ENCODE measurements at regions not wholly inside any gene's neighbourhood (a gene's known extent, or its start where the extent isn't known, plus 50 kb on each side); places are given as distances from the start of the nearest gene placed in this dataset.

DNA sequence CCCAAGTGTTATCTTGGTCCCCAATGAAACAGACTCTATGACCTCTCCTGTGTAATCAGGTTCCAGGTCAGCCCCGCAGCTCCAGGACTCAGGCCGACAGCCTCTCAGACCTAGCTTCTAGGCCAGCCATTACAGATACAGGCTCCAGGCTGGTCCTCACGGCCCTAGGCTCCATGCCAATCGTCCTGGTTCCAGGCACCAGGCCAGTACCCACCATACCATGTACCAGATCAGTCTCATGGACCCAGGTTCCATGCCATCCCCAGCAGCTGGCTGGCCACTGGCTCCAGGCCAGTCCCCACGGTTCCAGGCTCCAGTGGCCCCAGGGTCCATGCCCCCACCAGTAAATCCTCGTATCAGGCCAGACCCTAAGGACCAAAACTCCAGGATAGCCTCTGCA, 1326.6 kb upstream of the C9orf72 start:
- H2BK12ac ChIP-seq (ENCODE audit: insufficient read length, low read depth, low read length), result no peak overlapping the region
- H3K4me3 Mint-ChIP-seq, result no peak overlapping the region
- peaks cover 0 to 5% of the 10 kb centered on the region in 2 experiments; a peak in 1 of 5 replicates for H3K9me3 Mint-ChIP-seq
- H3K79me1 ChIP-seq (ENCODE audit: insufficient read depth, low read depth, low read length, poor library complexity, severe bottlenecking), result no peaks in the 10 kb centered on the region
- H3K36me3 Mint-ChIP-seq (ENCODE audit: insufficient read depth in 1 of 3, low read depth in 3 of 3), result peaks cover 0 to 6% (median 3%) of the 10 kb centered on the region in 3 experiments; a peak in 5 of 7 replicates
- H3K4ac ChIP-seq (ENCODE audit: low read depth, low read length), result no peak overlapping the region; the same call in 1 of the 2 replicates
- H4K8ac ChIP-seq (replicated peaks; ENCODE audit: insufficient read length, low read depth, low read length), result no peak overlapping the region
- no peak overlapping the region for H3K9ac ChIP-seq (ENCODE audit: extremely low read depth, insufficient read length, low read length)
- DNase-seq, result no peak
- H2BK20ac ChIP-seq (ENCODE audit: low read depth, low read length, poor library complexity, severe bottlenecking), result no peak overlapping the region
- H3K18ac ChIP-seq (ENCODE audit: insufficient read length, low read depth, low read length), result no peak overlapping the region
- H3K27ac Mint-ChIP-seq, result peak overlapping the region in 1 of 3 experiments; percentile 80; a peak in 2 of 7 replicates
- no peaks in the 10 kb centered on the region for H3K23me2 ChIP-seq (ENCODE audit: insufficient read length, low read depth, low read length, poor library complexity, severe bottlenecking)
- TF ChIP-seq, protein P1, sequence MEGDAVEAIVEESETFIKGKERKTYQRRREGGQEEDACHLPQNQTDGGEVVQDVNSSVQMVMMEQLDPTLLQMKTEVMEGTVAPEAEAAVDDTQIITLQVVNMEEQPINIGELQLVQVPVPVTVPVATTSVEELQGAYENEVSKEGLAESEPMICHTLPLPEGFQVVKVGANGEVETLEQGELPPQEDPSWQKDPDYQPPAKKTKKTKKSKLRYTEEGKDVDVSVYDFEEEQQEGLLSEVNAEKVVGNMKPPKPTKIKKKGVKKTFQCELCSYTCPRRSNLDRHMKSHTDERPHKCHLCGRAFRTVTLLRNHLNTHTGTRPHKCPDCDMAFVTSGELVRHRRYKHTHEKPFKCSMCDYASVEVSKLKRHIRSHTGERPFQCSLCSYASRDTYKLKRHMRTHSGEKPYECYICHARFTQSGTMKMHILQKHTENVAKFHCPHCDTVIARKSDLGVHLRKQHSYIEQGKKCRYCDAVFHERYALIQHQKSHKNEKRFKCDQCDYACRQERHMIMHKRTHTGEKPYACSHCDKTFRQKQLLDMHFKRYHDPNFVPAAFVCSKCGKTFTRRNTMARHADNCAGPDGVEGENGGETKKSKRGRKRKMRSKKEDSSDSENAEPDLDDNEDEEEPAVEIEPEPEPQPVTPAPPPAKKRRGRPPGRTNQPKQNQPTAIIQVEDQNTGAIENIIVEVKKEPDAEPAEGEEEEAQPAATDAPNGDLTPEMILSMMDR (conservative IDR thresholded peaks at IDR 0.05), result no peak
- WGBS (ENCODE audit: extremely low coverage, insufficient read length, low lambda C conversion rate), result no CpG with 5 or more reads among the region's 6 CpGs
- H3T11ph ChIP-seq (ENCODE audit: low read length), result no peak overlapping the region
- H3K56ac ChIP-seq (ENCODE audit: insufficient read length, low read depth, low read length), result no peak overlapping the region
- no peak overlapping the region; the same call in 1 of the 2 replicates for H3K14ac ChIP-seq (ENCODE audit: insufficient read depth, low read length)
- no peak overlapping the region for H2BK15ac ChIP-seq (ENCODE audit: low read depth, low read length)
- H3K27ac ChIP-seq (ENCODE audit: insufficient read length, low read depth, low read length), result no peak overlapping the region
- no peak overlapping the region for H4K91ac ChIP-seq (ENCODE audit: insufficient read length, low read depth, low read length)
- H2AFZ ChIP-seq (ENCODE audit: low read length), result no peak overlapping the region
- no peak overlapping the region for H2AK5ac ChIP-seq (ENCODE audit: insufficient read length, low read length)
- no peak overlapping the region for H3K4me2 ChIP-seq (ENCODE audit: insufficient read depth, insufficient read length, low read length)
- no peaks in the 10 kb centered on the region for H4K20me1 ChIP-seq (ENCODE audit: control insufficient read depth, insufficient read depth, insufficient read length)
- no peak overlapping the region for H3K23ac ChIP-seq (ENCODE audit: insufficient read length, low read depth, low read length)
- H2BK5ac ChIP-seq (ENCODE audit: insufficient read length, low read length), result no peak overlapping the region
- no peaks in the 10 kb centered on the region for H3K4me1 ChIP-seq (ENCODE audit: insufficient read depth, low read length)
- no peak overlapping the region for H2BK120ac ChIP-seq (ENCODE audit: low read depth, low read length, poor library complexity, severe bottlenecking)
- no peaks in the 10 kb centered on the region for H3K27me3 ChIP-seq (ENCODE audit: insufficient read depth, low read length)
- H3K4me1 Mint-ChIP-seq, result peaks cover 7 to 11% of the 10 kb centered on the region in 2 experiments
- H3K9me3 ChIP-seq (ENCODE audit: control insufficient read depth, low read depth, low read length), result no peaks in the 10 kb centered on the region
- H4K5ac ChIP-seq (ENCODE audit: insufficient read length, low read depth, low read length), result no peak overlapping the region
- H3K27me3 Mint-ChIP-seq (ENCODE audit: low read depth), result no peaks in the 10 kb centered on the region
- H3K79me2 ChIP-seq (ENCODE audit: insufficient read depth, low read length), result no peaks in the 10 kb centered on the region

Measured in H9 (cell line).